SK-N-SH (cell line): ENCODE measurements at regions not wholly inside any gene's neighbourhood (a gene's known extent, or its start where the extent isn't known, plus 50 kb on each side); places are given as distances from the start of the nearest gene placed in this dataset.

Experiments
- CTCF ChIP-seq: fragments of 200-600 bp; sonication (generic); IDR thresholded peaks from 2 replicates; pipeline ENCODE4 v1.6.1; 2017; ENCODE audit warnings: antibody characterized with exemption, mild to moderate bottlenecking, moderate library complexity
- EZH2phosphoT487 ChIP-seq: fragments of 200-600 bp; sonication (generic); IDR thresholded peaks from 2 replicates; pipeline ENCODE4 v1.6.1; 2017; ENCODE audit warnings: low read depth, mixed run types, mild to moderate bottlenecking, antibody characterized with exemption, moderate library complexity, borderline replicate concordance
- FOXJ3 ChIP-seq: sonication (generic); formaldehyde crosslinking; IDR thresholded peaks from 2 replicates; pipeline ENCODE4 v1.5.1; 2020; ENCODE audit warnings: mild to moderate bottlenecking, missing genetic modification reagents
- MAX ChIP-seq: IDR thresholded peaks from 2 replicates; pipeline ENCODE4 v1.4.0; 2012; ENCODE audit warnings: low read depth
- PBX3 ChIP-seq: IDR thresholded peaks from 2 replicates; pipeline ENCODE4; 2012
- POLR2AphosphoS5 ChIP-seq: IDR thresholded peaks from 2 replicates; pipeline ENCODE4 v1.6.1; 2012; ENCODE audit warnings: low read depth, low read length
- RAD21 ChIP-seq: IDR thresholded peaks from 2 replicates; pipeline ENCODE4 v1.6.1; 2012; ENCODE audit warnings: mild to moderate bottlenecking, low read length
- REST ChIP-seq: IDR thresholded peaks from 2 replicates; pipeline ENCODE4 v1.6.1; 2012; ENCODE audit warnings: mild to moderate bottlenecking, low read depth, low read length, moderate library complexity
- RFX5 ChIP-seq: IDR thresholded peaks from 2 replicates; pipeline ENCODE4 v1.6.1; 2012; ENCODE audit warnings: mild to moderate bottlenecking, improper control_type of control experiment, low read length
- RXRA ChIP-seq: IDR thresholded peaks from 2 replicates; pipeline ENCODE4 v1.4.0; 2012; ENCODE audit warnings: low read depth, mild to moderate bottlenecking, borderline replicate concordance
- TAF1 ChIP-seq: IDR thresholded peaks from 2 replicates; pipeline ENCODE4 v1.6.1; 2012; ENCODE audit warnings: low read depth, mild to moderate bottlenecking, low read length, moderate library complexity, borderline replicate concordance
- USF1 ChIP-seq: IDR thresholded peaks from 2 replicates; pipeline ENCODE4 v1.4.0; 2012; ENCODE audit warnings: low read depth, borderline replicate concordance
- YY1 ChIP-seq: IDR thresholded peaks from 2 replicates; pipeline ENCODE4 v1.4.0; 2012; ENCODE audit warnings: low read depth, mild to moderate bottlenecking
- ZBTB33 ChIP-seq: IDR thresholded peaks from 2 replicates; pipeline ENCODE4 v1.4.0; 2012; ENCODE audit warnings: low read depth, borderline replicate concordance

- TF ChIP-seq FOXJ3 (CRISPR knock-in tag) (no peak), CTCF (no peak), USF1 (no peak), YY1 (no peak), ZBTB33 (no peak), POLR2AphosphoS5 (no peak), RXRA (no peak), REST (no peak), RFX5 (no peak), TAF1 (no peak), MAX (no peak), EZH2phosphoT487 (no peak), RAD21 (no peak), PBX3 (no peak)
Measured at GRCh38 chr2:190794790-190795189, 85.8 kb upstream of the GLS start.
